ENCODE measurements at regions not wholly inside any gene's neighbourhood (a gene's known extent, or its start where the extent isn't known, plus 50 kb on each side); places are given as distances from the start of the nearest gene placed in this dataset.
"Not testable (repeated sequence)": the region's sequence is repeated elsewhere in the genome, so short reads cannot be mapped to it uniquely, and the experiment has no call there.

DNA sequence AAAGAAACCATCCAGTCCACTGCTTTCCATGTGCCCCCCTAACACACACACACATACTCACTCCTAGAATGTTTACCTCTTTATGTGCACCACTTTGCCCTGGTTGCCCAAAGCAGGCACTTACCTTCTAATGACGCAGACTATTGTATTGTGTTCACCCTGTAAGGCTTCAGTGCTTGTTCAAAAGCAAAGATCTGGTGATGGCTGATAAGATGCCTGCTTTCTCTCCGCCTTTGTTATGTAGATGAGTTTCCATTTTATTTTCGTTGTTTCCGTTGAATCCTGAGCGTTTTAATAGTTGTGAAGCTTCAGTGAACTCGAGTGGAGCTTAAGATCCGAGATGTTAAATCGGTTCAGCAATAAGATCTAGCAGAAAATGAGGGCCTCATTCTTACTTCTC lies 452.7 kb downstream of the TMEM114 start:
- no peak for DNase-seq
- intact Hi-C loops (cut with micrococcal nuclease), result no loop called here
- Histone ChIP-seq H3K9me3 (replicated peaks) (no peaks in the 10 kb centered on the region), H3K27me3 (ENCODE audit: low read depth) (no peaks in the 10 kb centered on the region), H3K4me3 (no peak overlapping the region), H3K27ac (replicated peaks) (no peak overlapping the region), H3K4me1 (no peaks in the 10 kb centered on the region), H3K36me3 (no peaks in the 10 kb centered on the region)
- TF ChIP-seq, protein P1, sequence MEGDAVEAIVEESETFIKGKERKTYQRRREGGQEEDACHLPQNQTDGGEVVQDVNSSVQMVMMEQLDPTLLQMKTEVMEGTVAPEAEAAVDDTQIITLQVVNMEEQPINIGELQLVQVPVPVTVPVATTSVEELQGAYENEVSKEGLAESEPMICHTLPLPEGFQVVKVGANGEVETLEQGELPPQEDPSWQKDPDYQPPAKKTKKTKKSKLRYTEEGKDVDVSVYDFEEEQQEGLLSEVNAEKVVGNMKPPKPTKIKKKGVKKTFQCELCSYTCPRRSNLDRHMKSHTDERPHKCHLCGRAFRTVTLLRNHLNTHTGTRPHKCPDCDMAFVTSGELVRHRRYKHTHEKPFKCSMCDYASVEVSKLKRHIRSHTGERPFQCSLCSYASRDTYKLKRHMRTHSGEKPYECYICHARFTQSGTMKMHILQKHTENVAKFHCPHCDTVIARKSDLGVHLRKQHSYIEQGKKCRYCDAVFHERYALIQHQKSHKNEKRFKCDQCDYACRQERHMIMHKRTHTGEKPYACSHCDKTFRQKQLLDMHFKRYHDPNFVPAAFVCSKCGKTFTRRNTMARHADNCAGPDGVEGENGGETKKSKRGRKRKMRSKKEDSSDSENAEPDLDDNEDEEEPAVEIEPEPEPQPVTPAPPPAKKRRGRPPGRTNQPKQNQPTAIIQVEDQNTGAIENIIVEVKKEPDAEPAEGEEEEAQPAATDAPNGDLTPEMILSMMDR (IDR thresholded peaks at IDR 0.05; ENCODE audit: borderline replicate concordance), result no peak

DNA sequence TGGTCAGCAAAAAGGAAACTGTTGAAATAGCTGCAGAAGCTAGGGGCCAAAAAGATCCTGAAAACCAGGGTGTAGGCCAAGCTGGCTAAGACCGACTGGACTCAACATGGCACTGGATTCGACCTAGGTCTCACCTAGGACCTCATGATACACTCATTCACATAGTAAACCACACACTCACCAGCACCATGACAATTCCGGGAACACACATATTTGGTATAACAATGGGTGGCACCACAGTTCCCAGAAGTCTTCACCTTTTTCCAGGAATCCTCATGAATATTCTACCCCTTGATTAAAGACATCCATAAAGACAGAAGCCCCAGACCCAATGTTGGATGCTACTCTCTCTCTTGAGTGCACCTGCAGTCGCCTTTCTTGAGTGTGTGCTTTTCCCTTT lies 460.1 kb downstream of the TMEM114 start:
- H3K9me3 ChIP-seq (replicated peaks), result peaks cover 12% of the 10 kb centered on the region
- H3K36me3 ChIP-seq, result no peaks in the 10 kb centered on the region
- no peak overlapping the region for H3K4me3 ChIP-seq
- intact Hi-C loops (cut with micrococcal nuclease), result no loop called here
- DNase-seq, result no peak
- H3K4me1 ChIP-seq, result no peaks in the 10 kb centered on the region
- TF ChIP-seq, protein P1 (IDR thresholded peaks at IDR 0.05; ENCODE audit: borderline replicate concordance), result no peak
- no peaks in the 10 kb centered on the region for H3K27me3 ChIP-seq (ENCODE audit: low read depth)
- H3K27ac ChIP-seq (replicated peaks), result no peak overlapping the region

DNA sequence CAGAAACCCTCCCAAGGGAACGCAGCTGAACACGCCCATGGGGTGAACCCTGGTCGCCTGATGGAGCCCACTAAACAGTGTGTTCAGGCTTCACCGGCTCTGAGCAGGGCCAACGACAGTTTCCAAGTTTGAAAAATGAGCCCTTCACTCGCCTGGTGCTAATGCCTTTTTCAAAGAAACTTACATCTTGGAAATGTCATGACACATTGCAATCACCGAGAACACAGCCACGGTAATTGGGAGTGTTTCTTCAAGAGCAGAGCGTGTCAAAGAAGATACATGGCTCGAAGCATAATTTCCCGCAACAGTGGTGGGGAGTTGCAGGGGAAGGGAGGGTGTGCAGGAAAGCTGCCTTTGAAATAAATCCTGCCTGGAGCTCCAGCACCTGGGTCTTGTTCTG lies 463.2 kb downstream of the TMEM114 start:
- Histone ChIP-seq H3K27me3 (ENCODE audit: low read depth) (no peaks in the 10 kb centered on the region), H3K27ac (replicated peaks) (no peak overlapping the region), H3K4me3 (no peak overlapping the region), H3K4me1 (no peaks in the 10 kb centered on the region), H3K36me3 (no peaks in the 10 kb centered on the region), H3K9me3 (replicated peaks) (peaks cover 12% of the 10 kb centered on the region)
- intact Hi-C loops (cut with micrococcal nuclease), result no loop called here
- DNase-seq, result no peak
- TF ChIP-seq, protein P1 (IDR thresholded peaks at IDR 0.05; ENCODE audit: borderline replicate concordance), result no peak

DNA sequence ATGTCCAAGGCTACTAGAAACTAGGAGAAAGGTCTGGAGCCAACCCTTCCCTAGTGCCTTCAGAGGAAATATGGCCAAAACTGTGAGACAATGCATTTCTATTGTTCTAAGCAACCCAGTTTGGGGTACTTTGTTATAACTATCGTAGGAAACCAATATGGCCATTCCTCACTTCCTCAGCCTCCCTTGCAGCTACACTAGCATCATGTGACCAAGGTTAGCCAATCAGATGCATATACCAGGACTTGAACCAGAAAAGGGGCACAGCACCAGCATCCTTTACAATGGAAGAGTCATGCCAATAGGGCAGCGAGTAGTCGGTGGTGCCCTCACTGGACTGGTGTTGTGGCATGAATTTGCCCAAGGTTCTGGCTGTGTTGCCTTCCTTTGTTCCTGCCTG lies 464.0 kb downstream of the TMEM114 start:
- no peaks in the 10 kb centered on the region for H3K36me3 ChIP-seq
- H3K4me1 ChIP-seq, result no peaks in the 10 kb centered on the region
- TF ChIP-seq, protein P1 (IDR thresholded peaks at IDR 0.05; ENCODE audit: borderline replicate concordance), result no peak
- no peak for DNase-seq
- intact Hi-C loops (cut with micrococcal nuclease), result no loop called here
- peaks cover 12% of the 10 kb centered on the region for H3K9me3 ChIP-seq (replicated peaks)
- no peaks in the 10 kb centered on the region for H3K27me3 ChIP-seq (ENCODE audit: low read depth)
- H3K4me3 ChIP-seq, result no peak overlapping the region
- no peak overlapping the region for H3K27ac ChIP-seq (replicated peaks)

DNA sequence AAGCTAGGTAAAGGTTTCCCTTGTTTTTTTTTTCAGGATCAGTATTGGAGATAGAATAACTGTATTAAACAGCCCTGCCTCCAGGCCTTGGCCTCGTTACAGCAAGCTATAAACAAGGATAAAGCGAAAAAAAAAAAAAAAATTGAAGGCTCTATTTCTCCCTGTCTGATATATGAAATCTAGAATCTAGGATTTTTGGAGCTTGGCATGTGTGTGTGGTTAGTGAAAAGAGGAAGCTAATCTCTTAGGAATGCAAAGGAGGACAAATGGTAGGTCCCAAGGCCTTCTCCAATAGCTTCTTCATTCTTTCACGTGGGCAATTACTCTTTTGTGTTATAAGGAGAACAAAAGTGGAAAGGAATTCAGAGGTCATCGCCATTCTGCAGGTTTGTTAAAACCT lies 470.3 kb downstream of the TMEM114 start:
- DNase-seq, result no peak
- intact Hi-C loops (cut with micrococcal nuclease), result no loop called here
- Histone ChIP-seq H3K4me1 (no peaks in the 10 kb centered on the region), H3K27me3 (ENCODE audit: low read depth) (no peaks in the 10 kb centered on the region), H3K9me3 (replicated peaks) (peaks cover 5% of the 10 kb centered on the region), H3K4me3 (no peak overlapping the region), H3K36me3 (no peaks in the 10 kb centered on the region), H3K27ac (replicated peaks) (no peak overlapping the region)
- TF ChIP-seq, protein P1 (IDR thresholded peaks at IDR 0.05; ENCODE audit: borderline replicate concordance), result no peak

DNA sequence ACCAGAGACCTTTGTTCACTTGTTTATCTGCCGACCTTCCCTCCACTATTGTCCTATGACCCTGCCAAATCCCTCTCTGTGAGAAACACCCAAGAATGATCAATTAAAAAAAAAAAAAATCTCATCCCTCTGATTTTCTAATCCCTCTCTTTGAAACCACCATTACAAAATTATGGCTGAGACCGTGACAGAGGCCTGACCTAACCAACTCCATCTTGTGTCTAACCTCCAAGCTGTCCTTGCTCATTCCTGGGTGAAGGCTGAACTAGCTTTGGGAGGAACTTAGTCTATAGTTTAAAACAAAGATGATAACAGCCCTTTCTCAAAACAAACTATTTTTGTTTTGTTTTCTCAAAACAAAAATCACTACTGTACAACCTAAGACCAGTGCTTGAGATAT lies 474.5 kb downstream of the TMEM114 start:
- H3K27ac ChIP-seq (replicated peaks), result no peak overlapping the region
- H3K4me1 ChIP-seq, result no peaks in the 10 kb centered on the region
- intact Hi-C loops (cut with micrococcal nuclease), result no loop called here
- peaks cover 18% of the 10 kb centered on the region for H3K9me3 ChIP-seq (replicated peaks)
- no peaks in the 10 kb centered on the region for H3K36me3 ChIP-seq
- no peaks in the 10 kb centered on the region for H3K27me3 ChIP-seq (ENCODE audit: low read depth)
- DNase-seq, result no peak
- TF ChIP-seq, protein P1 (IDR thresholded peaks at IDR 0.05; ENCODE audit: borderline replicate concordance), result no peak
- H3K4me3 ChIP-seq, result no peak overlapping the region

DNA sequence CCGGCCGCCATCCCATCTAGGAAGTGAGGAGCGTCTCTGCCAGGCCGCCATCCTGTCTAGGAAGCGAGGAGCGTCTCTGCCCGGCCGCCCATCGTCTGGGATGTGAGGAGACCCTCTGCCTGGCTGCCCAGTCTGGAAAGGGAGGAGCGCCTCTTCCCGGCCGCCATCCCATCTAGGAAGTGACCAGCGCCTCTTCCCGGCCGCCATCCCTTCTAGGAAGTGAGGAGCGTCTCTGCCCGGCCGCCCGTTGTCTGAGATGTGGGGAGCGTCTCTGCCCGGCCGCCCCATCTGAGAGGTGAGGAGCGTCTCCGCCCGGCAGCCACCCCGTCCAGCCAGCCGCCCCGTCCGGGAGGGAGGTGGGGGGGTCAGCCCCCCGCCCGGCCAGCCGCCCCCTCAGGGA lies 475.4 kb downstream of the TMEM114 start:
- peaks cover 13% of the 10 kb centered on the region for H3K9me3 ChIP-seq (replicated peaks)
- H3K4me1 ChIP-seq; intact Hi-C loops (cut with micrococcal nuclease); H3K36me3 ChIP-seq; H3K4me3 ChIP-seq; DNase-seq; H3K27ac ChIP-seq (replicated peaks); H3K27me3 ChIP-seq (ENCODE audit: low read depth): not testable (repeated sequence)
